Dermis microvascular lymphatic vessel endothelial cell (primary cell): ENCODE measurements at regions not wholly inside any gene's neighbourhood (a gene's known extent, or its start where the extent isn't known, plus 50 kb on each side); places are given as distances from the start of the nearest gene placed in this dataset.

Experiments
- DNase-seq, 2 donors: peaks; one replicate each; pipeline versions ENCODE4 v3.0.0 to v3.0.0-alpha.2; 2010; ENCODE audit warnings: low read depth in 2 of 2

DNA sequence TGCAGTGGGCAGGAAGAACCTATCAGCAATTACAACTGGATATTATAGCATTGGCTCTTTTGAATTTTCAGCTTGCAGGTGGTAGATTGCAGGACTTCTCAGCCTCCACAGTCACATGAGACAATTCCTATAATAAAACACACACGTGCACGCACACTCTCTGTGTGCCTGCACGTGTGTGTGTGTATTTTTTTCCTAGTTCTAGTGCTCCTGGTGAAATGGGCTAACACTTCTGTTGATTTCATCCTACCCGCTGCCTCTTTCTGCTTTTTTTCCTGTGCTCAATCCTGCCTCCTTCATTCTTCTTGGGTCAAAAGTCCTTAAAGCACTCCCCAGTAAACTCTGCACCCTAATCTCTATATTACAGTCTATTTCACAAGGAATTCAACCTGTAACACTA lies 320.1 kb downstream of the OSTF1 start:
- DNase-seq = no peak

DNA sequence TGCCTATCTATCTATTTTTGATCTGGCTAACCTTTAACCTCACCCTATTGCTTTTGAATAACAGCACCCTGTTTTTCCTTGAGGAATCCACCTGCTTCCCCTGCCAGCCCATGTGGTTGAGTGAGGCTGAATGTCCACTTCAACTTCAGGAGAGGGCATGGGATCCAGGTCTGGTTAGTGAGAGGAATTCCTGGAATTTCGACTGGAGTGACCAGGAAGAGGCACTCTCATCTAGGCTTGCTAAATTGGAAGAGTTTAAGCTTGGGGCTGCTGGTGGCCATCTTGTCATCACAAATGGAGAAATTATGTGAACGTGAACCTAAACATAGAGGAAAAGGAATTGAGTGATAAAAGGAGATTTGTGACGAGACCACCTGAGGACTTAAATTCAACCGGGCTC lies 322.1 kb downstream of the OSTF1 start:
- no peak for DNase-seq

GRCh38 chr9:75414371-75415160 lies 326.3 kb downstream of the OSTF1 start:
- no peak for DNase-seq

- DNase-seq = no peak
Observed at GRCh38 chr9:75417471-75417870, 329.2 kb downstream of the OSTF1 start.

DNA sequence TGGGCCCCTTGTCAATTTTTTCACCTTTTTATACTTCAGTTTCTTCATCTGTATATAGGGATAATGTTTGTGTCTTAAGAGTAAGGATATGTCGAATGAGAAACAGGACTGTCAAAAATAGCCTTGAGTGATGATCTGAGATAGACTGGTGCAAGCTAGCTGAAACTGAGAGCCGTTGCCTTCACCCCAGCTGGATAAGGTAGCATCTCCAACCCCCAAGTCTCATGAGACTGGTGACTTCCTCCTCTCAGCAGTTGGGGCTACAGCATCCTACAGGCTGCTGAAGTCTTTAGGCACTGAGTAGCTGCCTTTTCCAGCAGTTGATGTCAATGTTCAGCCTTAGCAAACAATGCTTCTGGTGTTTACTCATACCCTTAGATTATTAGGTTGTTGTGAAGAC lies 330.2 kb downstream of the OSTF1 start:
- DNase-seq = no peak

DNA sequence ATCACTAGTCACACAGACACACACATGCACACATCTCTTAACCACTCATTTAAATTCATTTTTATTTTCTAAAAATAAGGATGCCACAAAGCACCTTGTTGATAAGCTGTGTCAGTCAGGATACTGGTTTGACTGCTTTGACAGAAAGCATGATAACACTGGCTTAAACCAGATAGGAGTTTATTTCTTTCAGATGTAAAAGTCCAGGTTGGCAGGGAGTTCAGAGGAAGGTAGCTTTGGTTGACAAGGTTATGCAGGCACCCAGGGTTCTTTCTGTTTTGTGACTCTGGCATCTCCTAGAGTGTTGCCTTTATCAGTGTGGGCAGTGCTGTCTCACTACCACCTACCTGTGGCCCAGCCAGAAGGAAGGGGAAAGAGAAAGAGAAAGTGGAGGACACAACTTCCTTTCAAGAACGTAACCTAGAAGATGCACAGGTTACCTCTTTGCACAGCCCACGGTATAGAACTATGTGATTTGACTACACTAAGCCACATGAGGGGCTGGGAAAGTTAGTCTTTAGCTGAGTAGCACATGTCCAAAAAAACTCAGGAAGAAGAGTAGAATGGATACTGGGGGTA lies 334.7 kb downstream of the OSTF1 start:
- DNase-seq = no peak

GRCh38 chr9:75429531-75430475 lies 341.5 kb downstream of the OSTF1 start:
- DNase-seq = no peak

- DNase-seq = no peak
Observed at GRCh38 chr9:75431375-75431774, 343.1 kb downstream of the OSTF1 start.

GRCh38 chr9:75432386-75432785 lies 344.1 kb downstream of the OSTF1 start:
- no peak for DNase-seq

DNA sequence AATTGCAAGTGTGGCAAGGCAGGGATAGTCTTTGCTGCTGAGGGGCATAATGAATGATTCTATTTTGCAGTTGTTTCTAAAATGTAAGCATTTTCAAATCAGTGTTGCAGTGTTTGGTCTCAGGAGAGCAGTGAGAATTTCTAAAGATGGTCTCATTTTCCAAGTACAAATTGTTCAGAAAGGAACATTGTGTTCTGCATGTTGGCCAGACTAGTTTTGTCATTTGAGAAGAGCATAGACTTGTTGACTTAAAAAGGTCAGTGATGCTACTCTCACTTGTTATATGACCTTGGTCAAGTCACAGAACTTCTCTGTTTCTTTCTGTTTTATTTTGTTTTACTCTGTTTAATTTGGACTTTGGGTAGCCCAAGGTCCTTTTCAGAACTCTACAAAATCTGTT lies 344.6 kb downstream of the OSTF1 start:
- no peak for DNase-seq

DNA sequence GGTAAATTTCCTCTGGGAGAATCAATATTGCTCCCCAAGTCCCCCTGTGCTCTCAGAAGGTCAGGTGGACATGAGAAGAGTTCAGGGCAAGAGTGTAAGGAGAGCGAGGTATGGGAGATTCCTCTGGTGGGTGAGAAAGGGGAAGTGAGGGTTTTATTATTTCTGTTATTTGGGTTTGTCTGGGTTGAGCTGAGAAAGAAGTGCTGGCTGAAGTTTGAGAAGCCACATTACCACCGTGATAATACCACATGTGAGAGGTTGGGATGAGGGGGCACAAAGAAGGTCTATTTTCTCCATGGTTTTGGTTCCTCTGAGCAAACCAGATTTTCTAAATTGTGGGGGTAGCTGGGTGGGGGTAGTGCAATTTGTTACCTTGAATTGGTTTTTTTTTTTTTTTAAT lies 350.4 kb downstream of the OSTF1 start:
- DNase-seq = no peak

- no peak for DNase-seq
Observed at GRCh38 chr9:75440914-75441313, 352.6 kb downstream of the OSTF1 start.

- no peak for DNase-seq
Observed at GRCh38 chr9:75445144-75445543, 356.8 kb downstream of the OSTF1 start.

- DNase-seq = no peak
Observed at GRCh38 chr9:75447281-75447680, 359.0 kb downstream of the OSTF1 start.

- DNase-seq = no peak
Observed at GRCh38 chr9:75448281-75448680, 360.0 kb downstream of the OSTF1 start.

DNA sequence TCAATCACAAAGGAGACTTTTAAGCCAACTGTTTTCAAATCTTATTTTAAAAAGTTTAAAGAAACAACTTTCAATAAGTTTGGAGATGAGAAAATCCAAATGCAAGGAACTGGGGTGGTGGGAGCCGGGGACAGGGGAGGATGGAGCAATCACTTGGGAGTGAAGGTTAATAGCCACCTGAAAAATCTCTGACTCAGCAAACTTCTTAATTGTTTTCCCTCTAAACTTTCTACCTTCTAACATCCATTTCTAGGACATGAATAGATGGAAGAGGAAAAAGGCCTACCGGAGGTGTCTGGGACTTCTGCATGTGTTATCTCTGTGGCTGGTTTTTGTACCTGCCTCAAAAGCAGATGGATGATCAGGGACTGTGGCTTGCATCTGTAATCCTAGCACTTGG lies 360.6 kb downstream of the OSTF1 start:
- DNase-seq = no peak

GRCh38 chr9:75451045-75451444 lies 362.7 kb downstream of the OSTF1 start:
- no peak for DNase-seq

DNA sequence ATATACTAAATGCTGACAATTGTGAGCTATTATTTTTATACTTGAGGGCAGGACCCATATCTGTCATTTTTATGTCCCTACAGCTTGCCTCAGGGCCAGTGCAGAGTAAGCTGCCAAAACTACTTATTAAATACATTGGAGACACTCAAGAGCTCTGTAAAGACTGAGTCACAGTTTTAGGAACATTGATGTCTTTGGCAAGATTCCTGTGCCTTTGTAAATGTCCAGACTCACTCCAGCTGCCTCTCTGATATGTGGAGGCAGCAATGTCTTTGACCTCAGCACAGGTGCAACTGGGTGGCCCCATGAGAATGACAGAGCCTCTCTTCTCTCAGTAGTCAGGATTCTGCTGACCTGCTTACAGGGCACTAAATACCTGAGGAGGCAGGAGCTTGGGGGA lies 363.2 kb downstream of the OSTF1 start:
- no peak for DNase-seq

GRCh38 chr9:75452512-75452911 lies 364.2 kb downstream of the OSTF1 start:
- no peak for DNase-seq

GRCh38 chr9:75454043-75454442 lies 365.7 kb downstream of the OSTF1 start:
- no peak for DNase-seq

DNA sequence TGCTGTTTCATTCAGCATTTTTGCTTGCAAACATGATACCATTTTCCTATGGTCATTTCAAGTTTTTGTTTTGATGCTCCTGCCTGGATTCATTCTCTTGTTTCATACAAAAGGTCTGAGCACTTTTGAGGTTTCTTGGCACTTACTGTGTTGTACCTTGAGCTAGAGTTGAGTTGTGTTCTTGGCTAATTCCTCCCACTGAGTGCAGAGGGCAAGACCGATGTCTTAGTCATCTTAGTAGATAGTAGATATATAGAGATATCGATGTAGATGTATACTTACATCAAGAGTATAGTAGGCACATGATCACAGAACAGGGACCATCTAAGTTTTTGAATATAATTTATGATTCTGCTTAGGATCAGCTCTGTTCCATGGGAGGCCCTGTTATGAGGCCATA lies 366.6 kb downstream of the OSTF1 start:
- DNase-seq = no peak

DNA sequence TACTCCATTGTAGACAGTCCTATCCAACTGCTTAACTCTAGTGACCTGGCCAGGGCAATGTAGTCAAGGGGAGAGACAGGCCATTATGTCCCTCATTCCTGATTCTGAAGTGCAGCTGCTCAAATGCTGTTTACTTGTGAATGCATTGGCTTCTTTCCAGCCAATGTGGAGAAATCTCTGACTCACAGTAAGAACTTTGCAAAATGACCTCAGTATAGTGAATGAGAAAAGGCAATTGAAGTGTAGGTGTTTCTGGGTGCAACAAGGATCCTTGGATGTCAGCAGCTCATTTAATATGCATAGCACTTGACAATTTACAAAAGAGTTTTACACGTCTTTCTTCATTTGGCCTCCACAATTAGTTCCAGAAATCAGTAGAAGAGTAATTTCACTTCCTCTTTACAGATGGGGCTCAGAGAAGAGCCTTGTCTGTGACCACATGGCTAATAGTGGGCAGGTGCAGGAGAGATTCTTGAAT lies 367.2 kb downstream of the OSTF1 start:
- DNase-seq = no peak
